Thymus (tissue), 11 donors: ENCODE measurements at regions not wholly inside any gene's neighbourhood (a gene's known extent, or its start where the extent isn't known, plus 50 kb on each side); places are given as distances from the start of the nearest gene placed in this dataset.

Experiments
- DNase-seq, 9 donors: peaks; one replicate each; pipeline ENCODE4 v3.0.0-alpha.2; 2013; ENCODE audit warnings: low spot score in 9 of 9, low read depth in 6 of 9, missing footprints in 1 of 9
- H3K27ac ChIP-seq, 2 donors: one replicate each; pipeline ENCODE4 v1.5.1; 2013; ENCODE audit warnings: control low read depth in 1 of 2, low read depth in 1 of 2, low read length in 1 of 2, mild to moderate bottlenecking in 1 of 2, moderate library complexity in 1 of 2
- H3K27me3 ChIP-seq, 2 donors: one replicate each; pipeline ENCODE4 v1.5.1; 2013; ENCODE audit warnings: low read length in 1 of 2; ENCODE audit not compliant: control insufficient read depth in 2 of 2, insufficient read depth in 1 of 2
- H3K36me3 ChIP-seq, 2 donors: one replicate each; pipeline ENCODE4 v1.5.1; 2013; ENCODE audit warnings: low read length in 1 of 2, mild to moderate bottlenecking in 1 of 2, moderate library complexity in 1 of 2; ENCODE audit not compliant: control insufficient read depth in 2 of 2, insufficient read depth in 2 of 2
- H3K4me1 ChIP-seq, 2 donors: one replicate each; pipeline ENCODE4 v1.5.1; 2013; ENCODE audit warnings: low read length in 2 of 2; ENCODE audit not compliant: control insufficient read depth in 2 of 2, insufficient read depth in 2 of 2
- H3K4me3 ChIP-seq, 2 donors: one replicate each; pipeline ENCODE4 v1.5.1; 2013; ENCODE audit warnings: low read length in 2 of 2, control low read depth in 1 of 2, mild to moderate bottlenecking in 1 of 2
- H3K9me3 ChIP-seq, 2 donors: one replicate each; pipeline ENCODE4 v1.5.1; 2013; ENCODE audit warnings: low read length in 1 of 2, mild to moderate bottlenecking in 1 of 2; ENCODE audit not compliant: control insufficient read depth in 2 of 2, insufficient read depth in 1 of 2
- WGBS: extraction: QIAGEN DNeasy Blood & Tissue Kit; methylation state at CpG from one replicate; pipeline ENCODE4 v1.1.7; 2013; 5-methylcytosine and 5-hydroxymethylcytosine counted together
- donor health status: healthy.

DNA sequence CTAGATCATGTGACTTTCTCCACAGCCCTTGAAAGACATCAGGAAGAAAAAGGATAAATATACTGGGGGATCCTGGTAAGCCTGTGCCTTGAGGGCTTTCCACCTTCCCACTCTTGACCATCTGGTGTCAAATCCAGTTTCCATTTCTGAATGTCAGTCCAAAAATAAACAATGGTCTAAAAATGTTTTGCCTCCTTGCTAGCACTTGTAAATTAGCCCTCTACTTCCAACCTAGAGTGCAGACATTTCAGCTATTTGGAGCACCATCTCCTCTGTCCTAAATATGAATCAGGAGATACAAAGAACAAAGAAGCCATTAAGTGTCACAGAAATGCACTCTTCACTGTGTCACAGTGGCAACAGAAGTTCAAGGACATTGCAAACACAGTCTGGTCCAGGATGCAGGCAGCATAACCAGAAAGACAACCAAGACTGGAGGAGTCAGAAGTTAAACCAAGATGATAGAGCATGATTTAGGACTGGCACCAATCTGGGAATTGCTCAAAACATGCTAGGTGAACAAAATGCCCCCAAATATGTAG lies 88.1 kb downstream of the CCDC34 start:
- Histone ChIP-seq H3K27ac (no peak overlapping the region), H3K9me3 (no peaks in the 10 kb centered on the region), H3K27me3 (no peaks in the 10 kb centered on the region), H3K4me3 (no peak overlapping the region), H3K4me1 (no peaks in the 10 kb centered on the region), H3K36me3 (no peaks in the 10 kb centered on the region)
- no peak for DNase-seq

DNA sequence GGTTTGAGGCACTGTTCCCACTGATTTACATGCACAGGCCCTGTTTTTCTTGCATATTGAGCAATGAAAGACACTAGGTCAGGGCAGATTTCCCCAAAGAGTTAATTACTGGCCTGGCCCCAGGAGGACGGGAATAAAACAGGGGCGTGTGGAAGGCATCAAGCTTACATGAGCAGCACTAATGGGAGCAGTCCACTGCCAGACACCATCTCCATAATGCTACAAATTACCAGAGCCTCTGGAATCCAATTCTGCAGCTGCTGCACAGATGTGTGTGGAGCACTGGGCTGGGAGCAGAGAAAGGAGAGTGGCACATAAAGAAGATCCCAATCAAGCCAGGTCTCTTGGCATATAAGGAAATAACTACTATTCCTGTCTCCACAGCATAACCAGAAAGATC lies 96.9 kb downstream of the CCDC34 start:
- Histone ChIP-seq H3K9me3 (no peaks in the 10 kb centered on the region), H3K27ac (no peak overlapping the region), H3K4me3 (no peak overlapping the region), H3K36me3 (no peaks in the 10 kb centered on the region), H3K4me1 (no peaks in the 10 kb centered on the region), H3K27me3 (no peaks in the 10 kb centered on the region)
- WGBS: 88% methylated on average over 2 of the region's 2 CpGs
- no peak for DNase-seq

GRCh38 chr11:27263986-27264385 lies 99.0 kb downstream of the CCDC34 start:
- Histone ChIP-seq H3K36me3 (no peaks in the 10 kb centered on the region), H3K27ac (no peak overlapping the region), H3K9me3 (no peaks in the 10 kb centered on the region), H3K4me3 (no peak overlapping the region), H3K4me1 (no peaks in the 10 kb centered on the region), H3K27me3 (no peaks in the 10 kb centered on the region)
- WGBS: 84% methylated on average over 3 of the region's 3 CpGs
- DNase-seq: no peak

GRCh38 chr11:27263046-27263445 lies 100.0 kb downstream of the CCDC34 start:
- no peaks in the 10 kb centered on the region for H3K27me3 ChIP-seq
- no peaks in the 10 kb centered on the region for H3K9me3 ChIP-seq
- H3K4me3 ChIP-seq: no peak overlapping the region
- no peaks in the 10 kb centered on the region for H3K4me1 ChIP-seq
- H3K36me3 ChIP-seq: no peaks in the 10 kb centered on the region
- no peak for DNase-seq
- no peak overlapping the region for H3K27ac ChIP-seq

- H3K27ac ChIP-seq: no peak overlapping the region
- DNase-seq: no peak
- H3K27me3 ChIP-seq: no peaks in the 10 kb centered on the region
- H3K9me3 ChIP-seq: no peaks in the 10 kb centered on the region
- H3K4me3 ChIP-seq: no peak overlapping the region
- no peaks in the 10 kb centered on the region for H3K4me1 ChIP-seq
- no peaks in the 10 kb centered on the region for H3K36me3 ChIP-seq
Observed at GRCh38 chr11:27255447-27255828, 107.6 kb downstream of the CCDC34 start.

- Histone ChIP-seq H3K9me3 (no peaks in the 10 kb centered on the region), H3K4me1 (no peaks in the 10 kb centered on the region)
- 75% methylated on average over 1 of the region's 1 CpG for WGBS
Observed at GRCh38 chr11:27254744-27255446, 108.1 kb downstream of the CCDC34 start.

GRCh38 chr11:27253224-27253623 lies 109.8 kb downstream of the CCDC34 start:
- no peaks in the 10 kb centered on the region for H3K9me3 ChIP-seq
- 94% methylated on average over 1 of the region's 1 CpG for WGBS

More at GRCh38 chr11:27254744-27255446, 108.1 kb downstream of the CCDC34 start:
- H3K36me3 ChIP-seq: no peaks in the 10 kb centered on the region
- no peaks in the 10 kb centered on the region for H3K27me3 ChIP-seq
- no peak overlapping the region for H3K27ac ChIP-seq
- no peak for DNase-seq
- no peak overlapping the region for H3K4me3 ChIP-seq

DNA sequence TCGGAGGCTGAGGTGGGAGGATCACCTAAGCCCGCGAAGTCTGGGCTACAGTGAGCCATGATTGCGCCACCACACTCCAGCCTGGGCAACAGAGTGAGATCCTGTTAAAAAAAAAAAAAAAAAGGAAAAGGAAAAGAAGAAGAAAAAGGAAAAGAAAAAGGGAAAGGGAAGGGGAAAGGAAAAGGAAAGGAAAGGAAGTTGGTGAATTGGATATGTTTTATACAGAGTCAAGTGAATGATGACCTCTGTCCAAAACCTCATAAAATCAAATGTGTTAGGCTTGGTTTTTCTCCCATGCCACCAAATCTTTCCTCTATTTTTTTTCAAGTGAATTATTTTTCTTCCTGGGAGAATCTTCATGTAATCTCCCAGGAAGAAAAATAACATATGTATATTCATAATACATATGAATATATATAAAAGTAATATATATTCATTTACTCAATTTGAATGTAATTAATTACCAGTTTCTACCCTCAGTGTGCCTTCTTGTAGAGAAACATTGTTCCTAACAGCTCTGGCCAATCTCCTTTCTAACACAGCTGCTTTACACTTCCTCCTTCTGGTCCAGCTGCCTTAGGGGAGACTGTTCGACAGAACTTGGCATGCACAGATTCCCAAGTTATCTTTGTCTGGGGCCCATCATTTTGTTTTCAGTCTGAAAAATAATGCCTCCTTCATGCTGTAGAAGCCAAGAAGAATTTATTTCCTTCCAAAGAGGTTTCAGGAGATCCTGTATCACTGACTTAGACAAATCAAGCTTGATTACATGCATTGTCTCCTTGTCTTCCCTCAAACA lies 111.9 kb downstream of the CCDC34 start:
- Histone ChIP-seq H3K4me1 (no peaks in the 10 kb centered on the region), H3K36me3 (no peaks in the 10 kb centered on the region), H3K9me3 (no peaks in the 10 kb centered on the region), H3K27ac (no peak overlapping the region), H3K4me3 (no peak overlapping the region), H3K27me3 (no peaks in the 10 kb centered on the region)
- DNase-seq: no peak
- WGBS: 88% methylated on average over 5 of the region's 5 CpGs

More at GRCh38 chr11:27253224-27253623, 109.8 kb downstream of the CCDC34 start:
- no peak for DNase-seq
- no peaks in the 10 kb centered on the region for H3K36me3 ChIP-seq
- no peak overlapping the region for H3K4me3 ChIP-seq
- H3K27ac ChIP-seq: no peak overlapping the region
- H3K4me1 ChIP-seq: no peaks in the 10 kb centered on the region
- no peaks in the 10 kb centered on the region for H3K27me3 ChIP-seq
